OCI-LY7 (cell line): ENCODE measurements at regions not wholly inside any gene's neighbourhood (a gene's known extent, or its start where the extent isn't known, plus 50 kb on each side); places are given as distances from the start of the nearest gene placed in this dataset.

Source experiments
- BruUV-seq: library from RNA; stranded (reverse); fragments of 400-500 nt; replicated peaks from 2 replicates; lab custom pipeline; 2021; lab: Mats Ljungman, UMichigan
- CTCF ChIA-PET: fragments of 300-600 bp; sonication (Branson Sonifier 250); formaldehyde crosslinking; loops from one replicate; lab custom pipeline; 2022; ENCODE audit warnings: antibody characterized with exemption; ENCODE audit not compliant: unreplicated experiment; lab: Charles Lee
- POLR2A ChIA-PET: fragments of 300-600 bp; sonication (Branson Sonifier 250); formaldehyde crosslinking; loops from one replicate; lab custom pipeline; 2022; ENCODE audit warnings: antibody characterized with exemption; lab: Charles Lee
- DNase-seq: peaks from one replicate; pipeline ENCODE4 v3.0.0-alpha.2; 2015; ENCODE audit warnings: low spot score
- H2AFZ ChIP-seq: fragments of 200-600 bp; sonication (generic), shearing (Covaris generic); 2 replicates; pipeline ENCODE4 v1.6.1; 2014; ENCODE audit warnings: mild to moderate bottlenecking, antibody characterized with exemption, low read length, moderate library complexity
- H3K27ac ChIP-seq: fragments of 200-600 bp; sonication (generic); 2 replicates; pipeline ENCODE4 v1.5.1; 2014; ENCODE audit warnings: mixed run types, low read depth, mild to moderate bottlenecking, moderate library complexity, low read length, inconsistent platforms; ENCODE audit not compliant: poor library complexity, severe bottlenecking
- H3K36me3 ChIP-seq: fragments of 200-600 bp; sonication (generic); 2 replicates; pipeline ENCODE4 v1.6.1; 2014; ENCODE audit warnings: mild to moderate bottlenecking, antibody characterized with exemption, low read length, moderate library complexity, mixed read lengths; ENCODE audit not compliant: insufficient read depth
- H3K4me1 ChIP-seq: fragments of 200-600 bp; sonication (generic); 2 replicates; pipeline ENCODE4 v1.5.1; 2014; ENCODE audit warnings: mild to moderate bottlenecking, low read length; ENCODE audit not compliant: insufficient read depth, poor library complexity, severe bottlenecking
- H3K4me2 ChIP-seq: fragments of 200-600 bp; sonication (generic); 2 replicates; pipeline ENCODE4 v1.6.1; 2014; ENCODE audit warnings: mild to moderate bottlenecking, low read length
- H3K4me3 ChIP-seq: fragments of 200-600 bp; sonication (generic); 2 replicates; pipeline ENCODE4 v1.5.1; 2014; ENCODE audit warnings: mild to moderate bottlenecking, low read depth, low read length; ENCODE audit not compliant: poor library complexity, severe bottlenecking
- H3K79me2 ChIP-seq: fragments of 200-600 bp; sonication (generic); 2 replicates; pipeline ENCODE4 v1.6.1; 2016; ENCODE audit warnings: low read depth, mild to moderate bottlenecking, low read length, moderate library complexity, mixed read lengths; ENCODE audit not compliant: insufficient read depth
- H3K9me2 ChIP-seq: fragments of 200-600 bp; sonication (generic); 2 replicates; pipeline ENCODE4 v1.6.1; 2016; ENCODE audit warnings: mild to moderate bottlenecking, low read length, mixed read lengths; ENCODE audit not compliant: insufficient read depth
- H3K9me3 ChIP-seq: fragments of 200-600 bp; sonication (generic); 2 replicates; pipeline ENCODE4 v1.6.1; 2014; ENCODE audit warnings: mild to moderate bottlenecking, mixed run types, low read length, mixed read lengths
- H4K20me1 ChIP-seq: fragments of 200-600 bp; sonication (generic); 2 replicates; pipeline ENCODE4 v1.6.1; 2014; ENCODE audit warnings: mild to moderate bottlenecking, antibody characterized with exemption, low read length, moderate library complexity, mixed read lengths; ENCODE audit not compliant: insufficient read depth
- CTCF ChIP-seq: fragments of 200-600 bp; sonication (generic); conservative IDR thresholded peaks from 2 replicates; pipeline ENCODE4 v1.5.1; 2014; ENCODE audit warnings: mild to moderate bottlenecking, antibody characterized with exemption, low read length, moderate library complexity, mixed read lengths
- EZH2phosphoT487 ChIP-seq: fragments of 200-600 bp; sonication (generic); IDR thresholded peaks from 2 replicates; pipeline ENCODE4 v1.6.1; 2018; ENCODE audit warnings: low read depth, borderline replicate concordance, mild to moderate bottlenecking, mixed run types, antibody characterized with exemption, low read length, moderate library complexity, mixed read lengths
- intact Hi-C: fragments of 100-400 bp; cut with micrococcal nuclease; formaldehyde crosslinking; loops from one replicate; pipeline ENCODE4 v1.10.0; 2022; ENCODE audit not compliant: unreplicated experiment

GRCh38 chr1:22362626-22363402 lies 88.8 kb upstream of the ZBTB40 start:
- intact Hi-C loops, result no loop called here
- POLR2A ChIA-PET, result interaction anchor here (0.7 kb wide), 2 partner anchors 34 to 86 kb away, joined by 3 to 5 read pairs; no protein-coding TSS in a partner anchor
- CTCF ChIA-PET, result no interaction called here

GRCh38 chr1:22363403-22364325 lies 88.0 kb upstream of the ZBTB40 start:
- Histone ChIP-seq H3K27ac (no peak overlapping the region), H2AFZ (no peak overlapping the region), H4K20me1 (no peaks in the 10 kb centered on the region), H3K79me2 (no peaks in the 10 kb centered on the region), H3K4me3 (no peak overlapping the region), H3K9me2 (no peaks in the 10 kb centered on the region), H3K36me3 (no peaks in the 10 kb centered on the region), H3K9me3 (no peaks in the 10 kb centered on the region), H3K4me2 (no peak overlapping the region), H3K4me1 (no peaks in the 10 kb centered on the region)
- no TSS peak for BruUV-seq
- intact Hi-C loops, result no loop called here
- ChIA-PET CTCF (no interaction called here), POLR2A (no interaction called here)
- no peak for DNase-seq
- no peak for TF ChIP-seq CTCF
- no peak for TF ChIP-seq EZH2phosphoT487

More at GRCh38 chr1:22362626-22363402, 88.8 kb upstream of the ZBTB40 start:
- no peak overlapping the region for H3K27ac ChIP-seq
- H3K36me3 ChIP-seq, result no peaks in the 10 kb centered on the region
- H3K79me2 ChIP-seq, result no peaks in the 10 kb centered on the region
- H3K4me2 ChIP-seq, result no peak overlapping the region
- no peaks in the 10 kb centered on the region for H3K4me1 ChIP-seq
- H2AFZ ChIP-seq, result no peak overlapping the region
- H4K20me1 ChIP-seq, result no peaks in the 10 kb centered on the region
- no peak overlapping the region for H3K4me3 ChIP-seq
- BruUV-seq, result no TSS peak
- no peaks in the 10 kb centered on the region for H3K9me3 ChIP-seq
- DNase-seq, result no peak
- no peak for TF ChIP-seq EZH2phosphoT487
- no peaks in the 10 kb centered on the region for H3K9me2 ChIP-seq

GRCh38 chr1:22364326-22364650 lies 87.4 kb upstream of the ZBTB40 start:
- Histone ChIP-seq H4K20me1 (no peaks in the 10 kb centered on the region), H3K79me2 (no peaks in the 10 kb centered on the region), H3K9me3 (no peaks in the 10 kb centered on the region), H3K36me3 (no peaks in the 10 kb centered on the region), H3K4me2 (no peak overlapping the region), H3K4me1 (no peaks in the 10 kb centered on the region), H3K27ac (no peak overlapping the region), H3K4me3 (no peak overlapping the region), H3K9me2 (no peaks in the 10 kb centered on the region), H2AFZ (no peak overlapping the region)
- POLR2A ChIA-PET, result no interaction called here
- intact Hi-C loops, result no loop called here
- DNase-seq, result no peak
- BruUV-seq, result no TSS peak
- TF ChIP-seq CTCF (no peak), EZH2phosphoT487 (no peak)
- CTCF ChIA-PET, result no interaction called here
